ENCODE measurements at regions not wholly inside any gene's neighbourhood (a gene's known extent, or its start where the extent isn't known, plus 50 kb on each side); places are given as distances from the start of the nearest gene placed in this dataset.

DNA sequence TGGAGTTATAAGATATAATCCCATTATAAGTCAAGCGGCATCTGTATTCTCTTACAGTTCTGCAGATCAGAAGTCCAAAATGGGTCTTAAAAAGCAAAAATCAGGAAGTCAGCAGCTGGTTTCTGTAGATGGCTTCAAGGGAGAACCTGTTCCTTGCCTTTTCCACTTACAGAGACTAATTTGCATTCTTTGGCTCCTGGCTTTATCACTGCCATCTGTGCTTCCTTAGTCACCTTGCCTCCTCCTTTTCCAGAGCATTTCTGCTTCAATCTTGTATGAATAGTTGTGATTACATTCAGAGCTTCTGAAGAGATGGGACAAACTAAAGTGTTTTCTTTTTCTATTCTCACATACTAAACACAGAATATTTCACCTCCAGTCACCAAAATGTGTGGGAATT lies 647.3 kb upstream of the GRAMD2B start:
- intact Hi-C loops (cut with micrococcal nuclease; ENCODE audit: unreplicated experiment), result no loop called here
- H3K36me3 ChIP-seq (ENCODE audit: control insufficient read depth in 2 of 2, insufficient read depth in 2 of 2, low read length in 1 of 2), result no peaks in the 10 kb centered on the region
- RAD21 ChIA-PET (ENCODE audit: unreplicated experiment), result no interaction called here
- CTCF ChIA-PET, result no interaction called here
- H3K27ac ChIP-seq (ENCODE audit: control insufficient read depth, insufficient read depth), result no peak overlapping the region
- no peak overlapping the region for H3K4me3 ChIP-seq
- H2AFZ ChIP-seq (ENCODE audit: control insufficient read depth, low read depth, low read length), result no peak overlapping the region
- no peaks in the 10 kb centered on the region for H3K9me3 ChIP-seq (replicated peaks; ENCODE audit: control insufficient read depth, insufficient read depth, low read length)
- DNase-seq (ENCODE audit: low read depth, low spot score) (no peak), ATAC-seq (no peak), FAIRE-seq (no peak)
- no peak overlapping the region for H3K4me2 ChIP-seq (ENCODE audit: control insufficient read depth, insufficient read depth)
- WGBS (ENCODE audit: insufficient coverage, insufficient replicate concordance, low lambda C conversion rate, missing lambda C conversion rate), result 96% methylated on average over 1 of the region's 1 CpG
- POLR2A ChIA-PET, result no interaction called here
- H3K9ac ChIP-seq (ENCODE audit: control insufficient read depth, insufficient read depth, low read length), result no peak overlapping the region
- in situ Hi-C loops (cut with MboI), result no loop called here
- H3K4me1 ChIP-seq (ENCODE audit: control insufficient read depth, insufficient read depth, low read length), result no peaks in the 10 kb centered on the region
- H3K27me3 ChIP-seq (replicated peaks in 1 of 2; ENCODE audit: control insufficient read depth in 2 of 2, insufficient read depth in 2 of 2, low read length in 1 of 2), result no peaks in the 10 kb centered on the region
- no TSS peak for BruUV-seq (replicated peaks)
- H3K79me2 ChIP-seq (ENCODE audit: control insufficient read depth, insufficient read depth, low read length), result no peaks in the 10 kb centered on the region
- SMC1A ChIA-PET (ENCODE audit: uncharacterized antibody, unreplicated experiment), result interaction anchor here (0.6 kb wide), 1 partner anchor 17 kb away, joined by 3 read pairs; no protein-coding TSS in a partner anchor
- no peaks in the 10 kb centered on the region for H4K20me1 ChIP-seq (ENCODE audit: control insufficient read depth, insufficient read depth)
- no peak for TF ChIP-seq NFIC (IDR thresholded peaks at IDR 0.05; ENCODE audit: low read depth, low read length)
- no peak for TF ChIP-seq RAD51 (IDR thresholded peaks at IDR 0.05)
- no peak for TF ChIP-seq STAT3 (IDR thresholded peaks at IDR 0.05; ENCODE audit: low read depth, low read length)
- TF ChIP-seq SMARCA5 (IDR thresholded peaks at IDR 0.05), result no peak
- TF ChIP-seq, protein P1, sequence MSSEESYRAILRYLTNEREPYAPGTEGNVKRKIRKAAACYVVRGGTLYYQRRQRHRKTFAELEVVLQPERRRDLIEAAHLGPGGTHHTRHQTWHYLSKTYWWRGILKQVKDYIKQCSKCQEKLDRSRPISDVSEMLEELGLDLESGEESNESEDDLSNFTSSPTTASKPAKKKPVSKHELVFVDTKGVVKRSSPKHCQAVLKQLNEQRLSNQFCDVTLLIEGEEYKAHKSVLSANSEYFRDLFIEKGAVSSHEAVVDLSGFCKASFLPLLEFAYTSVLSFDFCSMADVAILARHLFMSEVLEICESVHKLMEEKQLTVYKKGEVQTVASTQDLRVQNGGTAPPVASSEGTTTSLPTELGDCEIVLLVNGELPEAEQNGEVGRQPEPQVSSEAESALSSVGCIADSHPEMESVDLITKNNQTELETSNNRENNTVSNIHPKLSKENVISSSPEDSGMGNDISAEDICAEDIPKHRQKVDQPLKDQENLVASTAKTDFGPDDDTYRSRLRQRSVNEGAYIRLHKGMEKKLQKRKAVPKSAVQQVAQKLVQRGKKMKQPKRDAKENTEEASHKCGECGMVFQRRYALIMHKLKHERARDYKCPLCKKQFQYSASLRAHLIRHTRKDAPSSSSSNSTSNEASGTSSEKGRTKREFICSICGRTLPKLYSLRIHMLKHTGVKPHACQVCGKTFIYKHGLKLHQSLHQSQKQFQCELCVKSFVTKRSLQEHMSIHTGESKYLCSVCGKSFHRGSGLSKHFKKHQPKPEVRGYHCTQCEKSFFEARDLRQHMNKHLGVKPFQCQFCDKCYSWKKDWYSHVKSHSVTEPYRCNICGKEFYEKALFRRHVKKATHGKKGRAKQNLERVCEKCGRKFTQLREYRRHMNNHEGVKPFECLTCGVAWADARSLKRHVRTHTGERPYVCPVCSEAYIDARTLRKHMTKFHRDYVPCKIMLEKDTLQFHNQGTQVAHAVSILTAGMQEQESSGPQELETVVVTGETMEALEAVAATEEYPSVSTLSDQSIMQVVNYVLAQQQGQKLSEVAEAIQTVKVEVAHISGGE (CRISPR knock-in tag; IDR thresholded peaks at IDR 0.05), result no peak
- no peak for TF ChIP-seq MYC (IDR thresholded peaks at IDR 0.05; ENCODE audit: insufficient read depth, insufficient read length, insufficient replicate concordance, low read length, severe bottlenecking)

Data from GM12878 (cell line).